ENCODE measurements at regions not wholly inside any gene's neighbourhood (a gene's known extent, or its start where the extent isn't known, plus 50 kb on each side); places are given as distances from the start of the nearest gene placed in this dataset.

DNA sequence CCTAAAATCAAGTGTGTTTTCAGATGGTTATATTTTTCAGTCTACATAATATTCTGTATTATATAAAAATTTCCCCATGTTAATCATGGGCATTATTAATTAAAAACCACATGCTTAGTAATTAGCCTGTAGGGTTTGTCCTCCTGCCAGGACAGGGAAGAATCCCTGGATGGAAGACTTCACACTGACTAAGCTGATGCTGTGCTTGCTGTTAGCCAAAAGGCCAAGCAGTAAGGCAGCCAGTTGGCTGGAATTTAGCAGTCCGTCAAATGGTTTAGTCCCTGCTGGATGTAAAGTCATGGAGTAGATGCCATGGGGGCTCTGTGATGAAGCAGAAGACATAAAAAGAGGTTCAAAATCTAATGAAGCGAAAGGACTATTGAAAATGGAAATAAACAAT, 168.0 kb upstream of the OBI1 start:
- ChIA-PET POLR2A (no interaction called here), CTCF (no interaction called here)
- Histone ChIP-seq H3K79me2 (ENCODE audit: control insufficient read depth, insufficient read depth, low read length) (no peaks in the 10 kb centered on the region), H3K4me1 (ENCODE audit: control insufficient read depth in 2 of 2, insufficient read depth in 2 of 2, low read length in 2 of 2) (no peaks in the 10 kb centered on the region), H3K36me3 (replicated peaks in 1 of 2; ENCODE audit: control extremely low read depth in 1 of 2, control insufficient read depth in 1 of 2, extremely low read depth in 1 of 2, insufficient read depth in 2 of 2, low read length in 1 of 2) (no peaks in the 10 kb centered on the region), H3K9ac (ENCODE audit: low read length) (no peak overlapping the region), H3K9me3 (ENCODE audit: control extremely low read depth in 1 of 3, control insufficient read depth in 2 of 3, insufficient read depth in 1 of 3, low read length in 2 of 3) (no peaks in the 10 kb centered on the region), H3K4me2 (replicated peaks; ENCODE audit: low read depth, low read length, poor library complexity, severe bottlenecking) (no peak overlapping the region), H4K20me1 (ENCODE audit: control insufficient read depth, insufficient read depth, low read length, poor library complexity, severe bottlenecking) (no peaks in the 10 kb centered on the region), H3K27ac (ENCODE audit: low read length in 2 of 2) (no peak overlapping the region), H3K27me3 (replicated peaks in 1 of 4; ENCODE audit: control extremely low read depth in 1 of 4, control insufficient read depth in 3 of 4, insufficient read depth in 4 of 4, low read length in 3 of 4) (no peaks in the 10 kb centered on the region), H2AFZ (ENCODE audit: insufficient read depth, low read depth, low read length, poor library complexity, severe bottlenecking) (no peak overlapping the region), H3K4me3 (ENCODE audit: control extremely low read depth in 1 of 5, extremely low read depth in 1 of 5, insufficient read depth in 1 of 5, low read depth in 2 of 5, low read length in 4 of 5) (no peak overlapping the region)
- ATAC-seq (ENCODE audit: low read depth) (no peak), DNase-seq (no peak)
- WGBS (ENCODE audit: insufficient coverage), result 100% methylated on average over 1 of the region's 2 CpGs
- no peak overlapping the region for H3K27ac Mint-ChIP-seq
- TF ChIP-seq, protein P1, sequence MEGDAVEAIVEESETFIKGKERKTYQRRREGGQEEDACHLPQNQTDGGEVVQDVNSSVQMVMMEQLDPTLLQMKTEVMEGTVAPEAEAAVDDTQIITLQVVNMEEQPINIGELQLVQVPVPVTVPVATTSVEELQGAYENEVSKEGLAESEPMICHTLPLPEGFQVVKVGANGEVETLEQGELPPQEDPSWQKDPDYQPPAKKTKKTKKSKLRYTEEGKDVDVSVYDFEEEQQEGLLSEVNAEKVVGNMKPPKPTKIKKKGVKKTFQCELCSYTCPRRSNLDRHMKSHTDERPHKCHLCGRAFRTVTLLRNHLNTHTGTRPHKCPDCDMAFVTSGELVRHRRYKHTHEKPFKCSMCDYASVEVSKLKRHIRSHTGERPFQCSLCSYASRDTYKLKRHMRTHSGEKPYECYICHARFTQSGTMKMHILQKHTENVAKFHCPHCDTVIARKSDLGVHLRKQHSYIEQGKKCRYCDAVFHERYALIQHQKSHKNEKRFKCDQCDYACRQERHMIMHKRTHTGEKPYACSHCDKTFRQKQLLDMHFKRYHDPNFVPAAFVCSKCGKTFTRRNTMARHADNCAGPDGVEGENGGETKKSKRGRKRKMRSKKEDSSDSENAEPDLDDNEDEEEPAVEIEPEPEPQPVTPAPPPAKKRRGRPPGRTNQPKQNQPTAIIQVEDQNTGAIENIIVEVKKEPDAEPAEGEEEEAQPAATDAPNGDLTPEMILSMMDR (IDR thresholded peaks at IDR 0.05), result no peak
- no peak for TF ChIP-seq EZH2 (IDR thresholded peaks at IDR 0.05; ENCODE audit: borderline replicate concordance, insufficient read depth, low read depth, low read length, poor library complexity, severe bottlenecking)
- no peaks in the 10 kb centered on the region for H3K9me3 Mint-ChIP-seq (ENCODE audit: insufficient read depth)
- peaks cover 14% of the 10 kb centered on the region for H3K27me3 Mint-ChIP-seq
- intact Hi-C loops (cut with micrococcal nuclease), result no loop called here
- H3K4me1 Mint-ChIP-seq, result no peaks in the 10 kb centered on the region
- no peak overlapping the region for H3K4me3 Mint-ChIP-seq

DNA sequence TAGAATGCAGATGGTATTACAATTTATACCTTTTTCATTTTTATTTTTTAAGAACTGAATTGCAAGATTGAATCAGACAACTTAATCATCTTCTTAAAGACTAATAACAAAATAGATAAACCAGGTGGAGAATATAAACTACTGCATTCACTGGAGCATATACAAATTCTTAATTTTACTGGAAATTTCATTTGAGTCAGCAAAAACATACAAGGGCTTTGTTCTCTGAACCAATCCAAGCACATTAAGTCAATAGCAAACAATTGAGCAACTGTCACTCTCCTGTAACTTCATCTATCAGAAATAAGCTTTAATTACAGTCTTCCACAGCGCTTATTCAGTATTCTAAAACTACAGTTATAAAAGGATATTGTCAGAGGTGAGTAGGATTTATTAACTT, 167.4 kb upstream of the OBI1 start:
- Mint-ChIP-seq H3K9me3 (ENCODE audit: insufficient read depth) (no peaks in the 10 kb centered on the region), H3K4me3 (no peak overlapping the region), H3K4me1 (no peaks in the 10 kb centered on the region), H3K27ac (no peak overlapping the region), H3K27me3 (peaks cover 14% of the 10 kb centered on the region)
- Histone ChIP-seq H3K27ac (ENCODE audit: low read length in 2 of 2) (no peak overlapping the region), H3K9ac (ENCODE audit: low read length) (no peak overlapping the region), H2AFZ (ENCODE audit: insufficient read depth, low read depth, low read length, poor library complexity, severe bottlenecking) (no peak overlapping the region), H4K20me1 (ENCODE audit: control insufficient read depth, insufficient read depth, low read length, poor library complexity, severe bottlenecking) (no peaks in the 10 kb centered on the region), H3K4me2 (replicated peaks; ENCODE audit: low read depth, low read length, poor library complexity, severe bottlenecking) (no peak overlapping the region), H3K4me1 (ENCODE audit: control insufficient read depth in 2 of 2, insufficient read depth in 2 of 2, low read length in 2 of 2) (no peaks in the 10 kb centered on the region), H3K4me3 (ENCODE audit: control extremely low read depth in 1 of 5, extremely low read depth in 1 of 5, insufficient read depth in 1 of 5, low read depth in 2 of 5, low read length in 4 of 5) (no peak overlapping the region), H3K27me3 (replicated peaks in 1 of 4; ENCODE audit: control extremely low read depth in 1 of 4, control insufficient read depth in 3 of 4, insufficient read depth in 4 of 4, low read length in 3 of 4) (no peaks in the 10 kb centered on the region), H3K79me2 (ENCODE audit: control insufficient read depth, insufficient read depth, low read length) (no peaks in the 10 kb centered on the region), H3K9me3 (ENCODE audit: control extremely low read depth in 1 of 3, control insufficient read depth in 2 of 3, insufficient read depth in 1 of 3, low read length in 2 of 3) (no peaks in the 10 kb centered on the region), H3K36me3 (replicated peaks in 1 of 2; ENCODE audit: control extremely low read depth in 1 of 2, control insufficient read depth in 1 of 2, extremely low read depth in 1 of 2, insufficient read depth in 2 of 2, low read length in 1 of 2) (no peaks in the 10 kb centered on the region)
- whole genome bisulfite sequencing (ENCODE audit: insufficient coverage), result no CpG with 5 or more reads among the region's 1 CpG
- DNase-seq, result no peak
- no peak for ATAC-seq (ENCODE audit: low read depth)
- ChIA-PET CTCF (no interaction called here), POLR2A (no interaction called here)
- TF ChIP-seq, protein P1 (IDR thresholded peaks at IDR 0.05), result no peak
- TF ChIP-seq EZH2 (IDR thresholded peaks at IDR 0.05; ENCODE audit: borderline replicate concordance, insufficient read depth, low read depth, low read length, poor library complexity, severe bottlenecking), result no peak
- intact Hi-C loops (cut with micrococcal nuclease), result no loop called here
